ENCODE measurements at regions not wholly inside any gene's neighbourhood (a gene's known extent, or its start where the extent isn't known, plus 50 kb on each side); places are given as distances from the start of the nearest gene placed in this dataset.

- TF ChIP-seq E2F4 (IDR thresholded peaks at IDR 0.05; ENCODE audit: low read depth, low read length) (no peak), MTA3 (IDR thresholded peaks at IDR 0.05; ENCODE audit: borderline replicate concordance, low read length) (no peak), MEF2B (IDR thresholded peaks at IDR 0.05; ENCODE audit: partially characterized antibody, poor library complexity, severe bottlenecking) (no peak), ZNF24 (IDR thresholded peaks at IDR 0.05) (no peak)
Observed at GRCh38 chr2:118388771-118389170, 300.5 kb downstream of the INSIG2 start (continued).

GRCh38 chr2:118387509-118387908 is 299.2 kb downstream of the INSIG2 start:
- Histone ChIP-seq H3K9ac (ENCODE audit: control insufficient read depth, insufficient read depth, low read length) (no peak overlapping the region), H2AFZ (ENCODE audit: control insufficient read depth, low read depth, low read length) (no peak overlapping the region), H3K27me3 (replicated peaks in 1 of 2; ENCODE audit: control insufficient read depth in 2 of 2, insufficient read depth in 2 of 2, low read length in 1 of 2) (no peaks in the 10 kb centered on the region), H3K79me2 (ENCODE audit: control insufficient read depth, insufficient read depth, low read length) (no peaks in the 10 kb centered on the region), H3K4me3 (no peak overlapping the region), H4K20me1 (ENCODE audit: control insufficient read depth, insufficient read depth) (no peaks in the 10 kb centered on the region), H3K4me1 (ENCODE audit: control insufficient read depth, insufficient read depth, low read length) (no peaks in the 10 kb centered on the region), H3K4me2 (ENCODE audit: control insufficient read depth, insufficient read depth) (no peak overlapping the region), H3K36me3 (ENCODE audit: control insufficient read depth in 2 of 2, insufficient read depth in 2 of 2, low read length in 1 of 2) (no peaks in the 10 kb centered on the region), H3K27ac (ENCODE audit: control insufficient read depth, insufficient read depth) (no peak overlapping the region), H3K9me3 (replicated peaks; ENCODE audit: control insufficient read depth, insufficient read depth, low read length) (no peaks in the 10 kb centered on the region)
- no peak for FAIRE-seq
- no peak for ATAC-seq
- ChIA-PET SMC1A (ENCODE audit: uncharacterized antibody, unreplicated experiment) (no interaction called here), CTCF (no interaction called here), POLR2A (no interaction called here), RAD21 (ENCODE audit: unreplicated experiment) (no interaction called here)
- TF ChIP-seq SMAD1 (IDR thresholded peaks at IDR 0.05; ENCODE audit: low read depth, partially characterized antibody) (no peak), MTA3 (IDR thresholded peaks at IDR 0.05; ENCODE audit: borderline replicate concordance, low read length) (no peak), CREB1 (IDR thresholded peaks at IDR 0.05; ENCODE audit: low read depth) (no peak), EGR1 (IDR thresholded peaks at IDR 0.05; ENCODE audit: borderline replicate concordance in 1 of 2, low read depth in 2 of 2, low read length in 2 of 2) (no peak), DPF2 (IDR thresholded peaks at IDR 0.05) (no peak), FOS (IDR thresholded peaks at IDR 0.05; ENCODE audit: borderline replicate concordance, extremely low read depth, insufficient read length) (no peak), ZNF24 (IDR thresholded peaks at IDR 0.05) (no peak), MYB (IDR thresholded peaks at IDR 0.05; ENCODE audit: borderline replicate concordance, low read depth, low read length) (no peak), RAD21 (IDR thresholded peaks at IDR 0.05; ENCODE audit: insufficient read depth, low read depth, low read length) (no peak), SIX5 (IDR thresholded peaks at IDR 0.05; ENCODE audit: low read depth, low read length, severe bottlenecking) (no peak), JUND (IDR thresholded peaks at IDR 0.05; ENCODE audit: low read depth, low read length) (no peak), IKZF2 (IDR thresholded peaks at IDR 0.05) (no peak), PAX8 (IDR thresholded peaks at IDR 0.05) (no peak)
- TF ChIP-seq, protein P1, sequence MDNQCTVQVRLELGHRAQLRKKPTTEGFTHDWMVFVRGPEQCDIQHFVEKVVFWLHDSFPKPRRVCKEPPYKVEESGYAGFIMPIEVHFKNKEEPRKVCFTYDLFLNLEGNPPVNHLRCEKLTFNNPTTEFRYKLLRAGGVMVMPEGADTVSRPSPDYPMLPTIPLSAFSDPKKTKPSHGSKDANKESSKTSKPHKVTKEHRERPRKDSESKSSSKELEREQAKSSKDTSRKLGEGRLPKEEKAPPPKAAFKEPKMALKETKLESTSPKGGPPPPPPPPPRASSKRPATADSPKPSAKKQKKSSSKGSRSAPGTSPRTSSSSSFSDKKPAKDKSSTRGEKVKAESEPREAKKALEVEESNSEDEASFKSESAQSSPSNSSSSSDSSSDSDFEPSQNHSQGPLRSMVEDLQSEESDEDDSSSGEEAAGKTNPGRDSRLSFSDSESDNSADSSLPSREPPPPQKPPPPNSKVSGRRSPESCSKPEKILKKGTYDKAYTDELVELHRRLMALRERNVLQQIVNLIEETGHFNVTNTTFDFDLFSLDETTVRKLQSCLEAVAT (IDR thresholded peaks at IDR 0.05) = no peak
- intact Hi-C loops (cut with micrococcal nuclease; ENCODE audit: unreplicated experiment) = no loop called here
- no TSS peak for BruUV-seq (replicated peaks)
- DNase-seq (ENCODE audit: low read depth, low spot score) = no peak
- in situ Hi-C loops (cut with MboI) = no loop called here
- WGBS (ENCODE audit: insufficient coverage, insufficient replicate concordance, low lambda C conversion rate, missing lambda C conversion rate) = 0% methylated on average over 1 of the region's 1 CpG

All from GM12878 (cell line).